ENCODE measurements at regions not wholly inside any gene's neighbourhood (a gene's known extent, or its start where the extent isn't known, plus 50 kb on each side); places are given as distances from the start of the nearest gene placed in this dataset.

DNA sequence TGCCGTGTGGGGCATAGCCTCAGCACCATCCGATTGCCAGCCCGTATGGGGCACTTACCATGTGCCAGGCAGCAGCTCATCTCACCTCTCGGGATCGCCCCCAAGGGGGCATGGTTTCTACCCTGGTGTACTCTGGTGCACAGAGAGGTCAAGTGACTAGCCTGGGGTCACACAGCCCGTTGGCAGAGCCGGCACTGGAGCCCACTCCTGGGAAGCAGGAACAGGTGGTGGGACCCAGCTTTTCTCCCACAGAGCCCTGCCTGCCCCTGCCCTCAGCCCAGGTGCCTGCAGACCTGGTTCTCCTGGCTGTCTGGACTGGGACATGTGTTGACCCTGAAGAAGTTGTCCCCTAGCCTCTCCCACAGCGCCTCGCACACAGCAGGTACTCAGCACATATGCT, 141.8 kb upstream of the CIBAR2 start:
- intact Hi-C loops (cut with DNase I; ENCODE audit: low total_unique reads), result no loop called here
- no peak for TF ChIP-seq CTCF (IDR thresholded peaks at IDR 0.05)
- TF ChIP-seq POLR2A (IDR thresholded peaks at IDR 0.05), result no peak
- DNase-seq (ENCODE audit: low spot score in 2 of 2), result no peak
- H3K4me3 ChIP-seq (ENCODE audit: low read depth, poor library complexity, severe bottlenecking), result no peak overlapping the region
- WGBS, 2 donors, result 90 to 94% methylated on average over 7 to 9 of the region's 9 CpGs

GRCh38 chr16:85254921-85255320, 142.6 kb upstream of the CIBAR2 start:
- WGBS, 2 donors, result 84 to 86% methylated on average over 17 of the region's 24 CpGs
- no peak overlapping the region for H3K4me3 ChIP-seq (ENCODE audit: low read depth, poor library complexity, severe bottlenecking)
- intact Hi-C loops (cut with DNase I; ENCODE audit: low total_unique reads), result no loop called here
- no peak for DNase-seq (ENCODE audit: low spot score in 2 of 2)
- no peak for TF ChIP-seq POLR2A (IDR thresholded peaks at IDR 0.05)
- TF ChIP-seq CTCF (IDR thresholded peaks at IDR 0.05), result no peak

DNA sequence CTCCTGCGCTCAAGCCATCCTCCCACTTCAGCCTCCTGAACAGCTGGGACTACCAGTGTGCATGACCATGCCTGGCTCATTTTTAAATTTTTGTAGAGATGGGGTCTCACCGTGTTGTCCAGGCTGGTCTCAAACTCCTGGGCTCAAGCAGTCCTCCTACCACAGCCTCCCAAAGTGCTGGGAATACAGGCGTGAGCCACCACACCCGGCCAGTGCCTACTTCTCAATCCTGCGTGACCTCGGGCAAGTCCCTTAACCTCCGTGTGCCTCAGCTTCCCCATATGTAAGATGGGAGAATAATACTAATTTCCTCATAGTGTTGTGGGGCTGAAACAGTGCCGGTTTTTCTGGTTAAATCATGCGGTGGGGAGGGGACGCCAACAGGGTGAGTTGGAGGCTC, 143.5 kb upstream of the CIBAR2 start:
- H3K4me3 ChIP-seq (ENCODE audit: low read depth, poor library complexity, severe bottlenecking), result no peak overlapping the region
- 89 to 93% methylated on average over 10 of the region's 10 CpGs for WGBS, 2 donors
- intact Hi-C loops (cut with DNase I; ENCODE audit: low total_unique reads), result no loop called here
- no peak for DNase-seq (ENCODE audit: low spot score in 2 of 2)
- TF ChIP-seq POLR2A (IDR thresholded peaks at IDR 0.05) (no peak), CTCF (IDR thresholded peaks at IDR 0.05) (no peak)

DNA sequence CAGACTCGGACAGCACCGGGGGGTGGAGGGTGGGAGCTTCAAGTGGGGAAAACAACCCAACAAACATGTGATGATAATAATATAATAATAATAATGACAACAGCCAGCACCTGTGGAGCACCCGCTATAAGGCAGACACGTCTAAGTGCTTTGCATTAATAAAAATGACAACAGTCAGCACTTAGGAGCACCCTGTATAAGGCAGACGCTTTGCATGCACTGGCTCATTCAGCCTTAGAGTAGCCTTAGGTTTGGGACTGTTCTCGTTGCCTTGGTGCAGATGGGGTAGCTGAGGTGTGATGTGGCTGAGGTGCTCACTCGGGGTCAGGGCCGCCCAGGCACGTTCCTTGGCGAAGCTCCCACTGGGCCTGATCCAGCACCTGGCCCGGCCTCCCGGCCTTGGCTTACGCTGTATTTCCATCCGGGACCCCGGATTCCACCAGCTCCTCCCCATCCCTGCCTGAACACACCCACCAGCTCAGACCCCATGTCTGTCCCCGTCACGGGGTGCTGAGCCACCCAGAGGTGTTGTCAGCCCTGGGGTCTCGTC, 144.0 kb upstream of the CIBAR2 start:
- no peak for DNase-seq (ENCODE audit: low spot score in 2 of 2)
- no peak for TF ChIP-seq CTCF (IDR thresholded peaks at IDR 0.05)
- no peak for TF ChIP-seq POLR2A (IDR thresholded peaks at IDR 0.05)
- 59 to 71% methylated on average over 15 to 18 of the region's 18 CpGs for WGBS, 2 donors
- no peak overlapping the region for H3K4me3 ChIP-seq (ENCODE audit: low read depth, poor library complexity, severe bottlenecking)
- intact Hi-C loops (cut with DNase I; ENCODE audit: low total_unique reads), result no loop called here

DNA sequence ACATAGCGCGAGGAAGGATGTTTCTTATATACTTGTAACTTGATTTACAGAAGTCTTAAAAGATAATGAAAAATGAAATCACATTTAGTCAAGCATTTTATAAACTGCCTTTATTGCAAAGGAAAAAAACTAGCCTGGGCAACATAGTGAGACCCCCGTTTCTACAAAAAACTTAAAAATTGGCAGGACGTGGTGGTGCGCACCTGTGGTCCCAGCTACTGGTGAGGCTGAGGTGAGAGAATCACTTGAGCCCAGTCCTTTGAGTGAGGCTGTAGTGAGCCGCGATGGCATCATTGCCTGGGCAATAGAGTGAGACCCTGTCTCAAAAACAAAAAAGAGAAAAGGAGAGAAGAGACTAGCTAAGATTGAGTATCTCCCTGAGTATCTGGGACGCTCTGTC, 145.2 kb upstream of the CIBAR2 start:
- TF ChIP-seq CTCF (IDR thresholded peaks at IDR 0.05), result no peak
- no peak for TF ChIP-seq POLR2A (IDR thresholded peaks at IDR 0.05)
- WGBS, 2 donors, result 95 to 96% methylated on average over 8 of the region's 8 CpGs
- no peak for DNase-seq (ENCODE audit: low spot score in 2 of 2)
- intact Hi-C loops (cut with DNase I; ENCODE audit: low total_unique reads), result no loop called here
- H3K4me3 ChIP-seq (ENCODE audit: low read depth, poor library complexity, severe bottlenecking), result no peak overlapping the region

DNA sequence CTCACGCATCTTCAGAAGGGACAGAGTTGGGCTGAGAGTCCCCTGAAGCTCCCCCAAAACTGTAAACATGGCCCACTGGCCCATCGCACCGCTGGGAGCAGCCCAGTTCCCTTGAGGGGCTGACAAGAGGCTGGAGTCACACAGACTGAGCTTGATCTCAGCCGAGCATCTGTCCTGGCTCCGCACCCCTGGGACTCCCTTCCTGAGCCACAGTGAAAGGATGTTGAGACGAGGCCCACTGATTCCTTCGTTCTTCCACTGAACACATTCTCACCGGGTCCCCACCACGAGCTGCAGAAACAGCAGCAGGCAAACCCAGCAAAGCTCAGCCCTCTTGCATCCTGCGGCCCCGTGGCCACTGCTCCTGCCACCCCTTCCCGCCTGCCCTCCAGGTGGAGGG, 145.9 kb upstream of the CIBAR2 start:
- DNase-seq (ENCODE audit: low spot score in 2 of 2), result no peak
- no peak overlapping the region for H3K4me3 ChIP-seq (ENCODE audit: low read depth, poor library complexity, severe bottlenecking)
- TF ChIP-seq POLR2A (IDR thresholded peaks at IDR 0.05) (no peak), CTCF (IDR thresholded peaks at IDR 0.05) (no peak)
- intact Hi-C loops (cut with DNase I; ENCODE audit: low total_unique reads), result no loop called here
- WGBS, 2 donors, result 79 to 87% methylated on average over 12 of the region's 12 CpGs

Data from lower leg skin (tissue), 4 donors.